GM10266 (cell line): ENCODE measurements at regions not wholly inside any gene's neighbourhood (a gene's known extent, or its start where the extent isn't known, plus 50 kb on each side); places are given as distances from the start of the nearest gene placed in this dataset.

Experiments
- DNase-seq: peaks from one replicate; pipeline ENCODE4 v3.0.0; 2012; ENCODE audit errors: extremely low spot score
- TF ChIP-seq, protein P1 (sequence below): IDR thresholded peaks from 2 replicates; pipeline ENCODE4 v1.5.1; 2012; ENCODE audit warnings: mild to moderate bottlenecking, low read depth; ENCODE audit not compliant: control insufficient read depth, insufficient read depth; ENCODE audit errors: missing control alignments

- no peak for DNase-seq
- TF ChIP-seq, protein P1, sequence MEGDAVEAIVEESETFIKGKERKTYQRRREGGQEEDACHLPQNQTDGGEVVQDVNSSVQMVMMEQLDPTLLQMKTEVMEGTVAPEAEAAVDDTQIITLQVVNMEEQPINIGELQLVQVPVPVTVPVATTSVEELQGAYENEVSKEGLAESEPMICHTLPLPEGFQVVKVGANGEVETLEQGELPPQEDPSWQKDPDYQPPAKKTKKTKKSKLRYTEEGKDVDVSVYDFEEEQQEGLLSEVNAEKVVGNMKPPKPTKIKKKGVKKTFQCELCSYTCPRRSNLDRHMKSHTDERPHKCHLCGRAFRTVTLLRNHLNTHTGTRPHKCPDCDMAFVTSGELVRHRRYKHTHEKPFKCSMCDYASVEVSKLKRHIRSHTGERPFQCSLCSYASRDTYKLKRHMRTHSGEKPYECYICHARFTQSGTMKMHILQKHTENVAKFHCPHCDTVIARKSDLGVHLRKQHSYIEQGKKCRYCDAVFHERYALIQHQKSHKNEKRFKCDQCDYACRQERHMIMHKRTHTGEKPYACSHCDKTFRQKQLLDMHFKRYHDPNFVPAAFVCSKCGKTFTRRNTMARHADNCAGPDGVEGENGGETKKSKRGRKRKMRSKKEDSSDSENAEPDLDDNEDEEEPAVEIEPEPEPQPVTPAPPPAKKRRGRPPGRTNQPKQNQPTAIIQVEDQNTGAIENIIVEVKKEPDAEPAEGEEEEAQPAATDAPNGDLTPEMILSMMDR, result no peak
Measured at GRCh38 chr1:58356402-58356801, 190.1 kb downstream of the OMA1 start.

GRCh38 chr1:58353168-58353567, 193.4 kb downstream of the OMA1 start:
- TF ChIP-seq, protein P1, result no peak
- DNase-seq, result no peak

GRCh38 chr1:58352476-58353092, 193.9 kb downstream of the OMA1 start:
- TF ChIP-seq, protein P1, result no peak
- no peak for DNase-seq

- TF ChIP-seq, protein P1, result no peak
- DNase-seq, result no peak
Measured at GRCh38 chr1:58346036-58346355, 200.5 kb downstream of the OMA1 start.

DNA sequence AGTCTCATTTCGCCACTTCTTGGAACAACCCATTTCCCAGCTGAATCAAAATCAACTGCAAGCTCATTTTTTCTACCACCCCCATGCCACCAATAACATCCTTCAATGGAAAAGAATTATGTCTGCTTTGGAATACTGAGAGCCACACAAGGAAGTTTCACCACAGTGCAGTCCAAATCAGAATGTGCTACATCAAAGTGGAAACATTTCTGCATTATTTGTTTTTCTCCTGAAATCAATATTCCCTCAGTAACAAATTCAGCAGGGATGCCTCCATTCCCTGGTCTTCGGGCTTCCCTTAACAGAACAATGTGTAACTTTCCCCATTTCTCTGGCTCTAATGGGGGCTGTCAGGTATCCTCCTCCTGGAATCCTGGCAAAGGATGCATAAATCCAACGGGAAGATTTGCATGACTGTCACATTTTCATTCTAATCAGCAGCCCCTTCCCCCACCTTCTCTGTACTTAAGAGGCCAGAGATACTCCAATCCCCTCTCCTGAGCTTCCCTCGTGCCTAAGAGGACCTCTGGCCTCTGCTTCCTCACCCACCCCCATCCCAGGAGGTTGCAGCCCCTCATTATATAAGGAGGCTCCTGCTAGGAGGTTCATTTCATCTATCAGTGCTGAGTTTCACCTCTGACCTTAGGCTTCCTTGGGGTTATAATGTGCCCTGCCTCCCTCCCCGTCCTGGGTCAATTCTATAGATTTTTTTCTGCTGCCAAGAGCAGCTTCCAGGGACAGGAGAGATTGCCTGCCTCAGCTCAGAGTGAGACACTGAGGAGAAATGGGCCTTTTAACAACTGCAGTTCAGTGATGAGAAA, 201.1 kb downstream of the OMA1 start:
- DNase-seq, result no peak
- TF ChIP-seq, protein P1, result no peak

DNA sequence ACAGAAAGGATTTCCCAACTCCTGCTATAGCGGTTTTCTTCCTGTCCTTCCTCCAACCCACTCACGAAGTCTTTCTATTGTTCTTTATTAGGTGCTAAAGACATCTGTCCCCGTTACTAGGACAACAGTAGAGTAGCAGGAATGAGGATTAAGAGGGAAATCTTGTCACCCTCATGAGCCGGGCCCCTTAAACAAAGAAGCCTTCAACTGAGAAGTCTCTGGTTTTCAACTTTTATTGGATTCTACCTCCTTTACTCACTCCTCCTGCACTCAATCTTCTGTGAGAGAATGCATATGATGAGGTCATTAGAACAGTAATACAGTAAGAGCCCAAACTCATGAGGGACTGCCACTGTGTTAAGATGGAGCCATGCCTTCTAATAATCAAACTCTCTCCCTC, 206.3 kb downstream of the OMA1 start:
- TF ChIP-seq, protein P1, result no peak
- DNase-seq, result no peak

GRCh38 chr1:58338081-58338480, 208.4 kb downstream of the OMA1 start:
- TF ChIP-seq, protein P1, result no peak
- DNase-seq, result no peak
